ENCODE measurements at regions not wholly inside any gene's neighbourhood (a gene's known extent, or its start where the extent isn't known, plus 50 kb on each side); places are given as distances from the start of the nearest gene placed in this dataset.
"Not testable (repeated sequence)": the region's sequence is repeated elsewhere in the genome, so short reads cannot be mapped to it uniquely, and the experiment has no call there.

GRCh38 chr14:88929656-88930436, 105.4 kb downstream of the TTC8 start:
- no peak for DNase-seq (ENCODE audit: low read depth)

GRCh38 chr14:88931321-88932110, 107.1 kb downstream of the TTC8 start:
- no peak for DNase-seq (ENCODE audit: low read depth)

GRCh38 chr14:88933191-88933590, 108.7 kb downstream of the TTC8 start:
- DNase-seq (ENCODE audit: low read depth), result no peak

GRCh38 chr14:88934351-88934806, 109.9 kb downstream of the TTC8 start:
- DNase-seq (ENCODE audit: low read depth), result no peak

GRCh38 chr14:88935083-88935482, 110.6 kb downstream of the TTC8 start:
- no peak for DNase-seq (ENCODE audit: low read depth)

- no peak for DNase-seq (ENCODE audit: low read depth)
These were observed 113.3 kb downstream of the TTC8 start for GRCh38 chr14:88937706-88938105.

GRCh38 chr14:88940671-88941070, 116.2 kb downstream of the TTC8 start:
- DNase-seq (ENCODE audit: low read depth), result no peak

- no peak for DNase-seq (ENCODE audit: low read depth)
These were observed 117.0 kb downstream of the TTC8 start for GRCh38 chr14:88941414-88941813.

- DNase-seq (ENCODE audit: low read depth), result no peak
These were observed 123.5 kb downstream of the TTC8 start for GRCh38 chr14:88947646-88948598.

- DNase-seq (ENCODE audit: low read depth), result no peak
These were observed 125.6 kb downstream of the TTC8 start for GRCh38 chr14:88950069-88950468.

- no peak for DNase-seq (ENCODE audit: low read depth)
These were observed 126.9 kb downstream of the TTC8 start for GRCh38 chr14:88951370-88951769.

GRCh38 chr14:88952901-88953300, 128.4 kb downstream of the TTC8 start:
- no peak for DNase-seq (ENCODE audit: low read depth)

- no peak for DNase-seq (ENCODE audit: low read depth)
These were observed 131.0 kb downstream of the TTC8 start for GRCh38 chr14:88955455-88955854.

- no peak for DNase-seq (ENCODE audit: low read depth)
These were observed 136.0 kb downstream of the TTC8 start for GRCh38 chr14:88960496-88960895.

- no peak for DNase-seq (ENCODE audit: low read depth)
These were observed 136.8 kb downstream of the TTC8 start for GRCh38 chr14:88961214-88961613.

- no peak for DNase-seq (ENCODE audit: low read depth)
These were observed 137.9 kb downstream of the TTC8 start for GRCh38 chr14:88962356-88962755.

GRCh38 chr14:88967299-88967698, 142.8 kb downstream of the TTC8 start:
- no peak for DNase-seq (ENCODE audit: low read depth)

GRCh38 chr14:88975043-88975830, 150.8 kb downstream of the TTC8 start:
- no peak for DNase-seq (ENCODE audit: low read depth)

- no peak for DNase-seq (ENCODE audit: low read depth)
These were observed 151.5 kb downstream of the TTC8 start for GRCh38 chr14:88975926-88976325.

- DNase-seq (ENCODE audit: low read depth), result not testable (repeated sequence)
These were observed 156.5 kb downstream of the TTC8 start for GRCh38 chr14:88980907-88981306.

GRCh38 chr14:88981948-88982347, 157.5 kb downstream of the TTC8 start:
- DNase-seq (ENCODE audit: low read depth), result no peak
